ENCODE measurements at regions not wholly inside any gene's neighbourhood (a gene's known extent, or its start where the extent isn't known, plus 50 kb on each side); places are given as distances from the start of the nearest gene placed in this dataset.

DNA sequence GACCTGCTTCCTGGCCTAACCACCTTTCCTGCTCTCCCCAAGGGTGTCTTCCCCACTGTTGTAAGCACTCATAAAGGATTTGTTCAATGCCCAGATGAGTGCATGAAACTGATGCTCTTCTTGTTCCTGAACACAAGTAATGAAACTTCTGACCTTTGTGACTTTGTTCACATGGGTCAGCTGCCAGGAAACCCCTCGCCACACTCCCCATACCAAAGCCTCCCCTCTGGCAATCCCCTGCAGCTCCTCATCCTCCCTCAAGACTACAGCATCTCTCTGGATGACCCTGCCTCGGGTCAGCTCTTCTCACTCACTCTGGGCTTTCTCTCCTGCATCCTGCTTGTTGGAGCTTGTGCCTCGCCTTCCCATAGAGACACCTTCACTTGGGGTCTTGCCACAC is 72.2 kb upstream of the SPTLC1 start:
- DNase-seq (ENCODE audit: insufficient read length, low spot score) (no peak), FAIRE-seq (no peak)
- TF ChIP-seq POLR2A (IDR thresholded peaks at IDR 0.05; ENCODE audit: low read depth, low read length) (no peak), POLR2AphosphoS5 (IDR thresholded peaks at IDR 0.05; ENCODE audit: low read depth, low read length) (no peak), PAX5 (IDR thresholded peaks at IDR 0.05; ENCODE audit: insufficient read depth, low read length, severe bottlenecking) (no peak), POU2F2 (IDR thresholded peaks at IDR 0.05; ENCODE audit: low read depth, low read length) (no peak), TAF1 (IDR thresholded peaks at IDR 0.05; ENCODE audit: low read depth, low read length) (no peak), SPI1 (IDR thresholded peaks at IDR 0.05; ENCODE audit: low read depth, low read length) (no peak)

DNA sequence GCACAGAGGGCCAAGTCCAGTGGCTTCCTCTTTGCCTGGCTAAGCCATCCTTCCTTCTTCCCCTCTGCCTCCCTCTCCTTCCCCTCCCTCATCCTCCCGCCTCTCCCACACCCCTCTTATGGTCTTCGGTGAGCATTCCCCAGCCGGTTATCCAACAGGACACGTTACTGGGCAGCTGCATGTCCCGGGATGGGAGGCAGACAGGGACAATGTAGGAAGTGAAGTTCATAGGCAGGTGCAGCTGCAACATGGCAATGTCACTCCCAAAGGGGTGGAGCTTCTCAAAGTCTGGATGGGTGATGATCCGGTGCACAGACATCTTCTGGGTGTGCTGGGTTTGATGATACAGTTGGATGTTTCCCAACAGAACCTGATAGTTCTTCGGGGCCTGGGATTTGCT is 71.4 kb upstream of the SPTLC1 start:
- TF ChIP-seq PAX5 (IDR thresholded peaks at IDR 0.05; ENCODE audit: insufficient read depth, low read length, severe bottlenecking) (no peak), TAF1 (IDR thresholded peaks at IDR 0.05; ENCODE audit: low read depth, low read length) (no peak)
- DNase-seq (ENCODE audit: insufficient read length, low spot score) (no peak), FAIRE-seq (no peak)

DNA sequence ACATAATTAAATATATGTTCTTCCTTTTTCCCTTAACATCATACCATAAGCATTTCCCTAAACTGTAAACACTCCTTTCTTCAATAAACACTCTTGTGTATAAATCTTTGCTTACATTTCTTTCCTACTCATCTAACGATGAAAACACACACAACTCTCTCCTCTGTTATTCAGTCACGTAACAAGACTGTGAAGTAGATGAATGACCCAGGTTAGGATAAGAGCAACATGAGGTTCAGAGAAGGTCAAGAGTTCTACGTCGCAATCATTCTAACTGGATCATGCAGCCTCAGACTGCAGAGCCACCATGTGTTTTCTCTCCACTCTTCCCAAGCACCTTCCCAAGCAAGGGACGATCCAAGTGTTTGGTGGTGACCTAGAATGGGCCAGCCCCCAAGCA is 70.5 kb upstream of the SPTLC1 start:
- no peak for TF ChIP-seq PAX5 (IDR thresholded peaks at IDR 0.05; ENCODE audit: insufficient read depth, low read length, severe bottlenecking)
- no peak for TF ChIP-seq POU2F2 (IDR thresholded peaks at IDR 0.05; ENCODE audit: low read depth, low read length)
- no peak for TF ChIP-seq POLR2AphosphoS5 (IDR thresholded peaks at IDR 0.05; ENCODE audit: low read depth, low read length)
- TF ChIP-seq TAF1 (IDR thresholded peaks at IDR 0.05; ENCODE audit: low read depth, low read length): no peak
- no peak for TF ChIP-seq SPI1 (IDR thresholded peaks at IDR 0.05; ENCODE audit: low read depth, low read length)
- no peak for TF ChIP-seq POLR2A (IDR thresholded peaks at IDR 0.05; ENCODE audit: low read depth, low read length)
- no peak for DNase-seq (ENCODE audit: insufficient read length, low spot score)
- FAIRE-seq: no peak

DNA sequence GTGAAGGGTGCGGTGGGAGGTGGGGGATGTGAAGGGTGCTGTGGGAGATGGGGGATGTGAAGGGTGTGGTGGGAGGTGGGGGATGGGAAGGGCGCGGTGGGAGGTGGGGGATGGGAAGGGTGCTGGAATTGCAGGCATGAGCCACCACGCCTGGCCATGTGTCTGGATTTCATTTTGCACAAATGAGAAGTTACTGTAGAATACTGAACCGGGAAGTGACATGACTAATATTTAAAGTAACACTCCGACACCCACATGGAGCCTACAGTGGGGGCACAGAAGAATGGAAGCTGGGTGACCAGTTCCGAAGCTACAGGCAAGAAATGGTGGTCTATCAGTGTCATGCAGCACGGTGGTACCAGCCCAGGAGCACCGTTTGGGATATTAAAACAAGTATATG is 69.9 kb upstream of the SPTLC1 start:
- TF ChIP-seq POLR2AphosphoS5 (IDR thresholded peaks at IDR 0.05; ENCODE audit: low read depth, low read length): no peak
- no peak for TF ChIP-seq POU2F2 (IDR thresholded peaks at IDR 0.05; ENCODE audit: low read depth, low read length)
- no peak for TF ChIP-seq POLR2A (IDR thresholded peaks at IDR 0.05; ENCODE audit: low read depth, low read length)
- no peak for TF ChIP-seq PAX5 (IDR thresholded peaks at IDR 0.05; ENCODE audit: insufficient read depth, low read length, severe bottlenecking)
- TF ChIP-seq SPI1 (IDR thresholded peaks at IDR 0.05; ENCODE audit: low read depth, low read length): no peak
- TF ChIP-seq TAF1 (IDR thresholded peaks at IDR 0.05; ENCODE audit: low read depth, low read length): no peak
- no peak for FAIRE-seq
- DNase-seq (ENCODE audit: insufficient read length, low spot score): no peak

DNA sequence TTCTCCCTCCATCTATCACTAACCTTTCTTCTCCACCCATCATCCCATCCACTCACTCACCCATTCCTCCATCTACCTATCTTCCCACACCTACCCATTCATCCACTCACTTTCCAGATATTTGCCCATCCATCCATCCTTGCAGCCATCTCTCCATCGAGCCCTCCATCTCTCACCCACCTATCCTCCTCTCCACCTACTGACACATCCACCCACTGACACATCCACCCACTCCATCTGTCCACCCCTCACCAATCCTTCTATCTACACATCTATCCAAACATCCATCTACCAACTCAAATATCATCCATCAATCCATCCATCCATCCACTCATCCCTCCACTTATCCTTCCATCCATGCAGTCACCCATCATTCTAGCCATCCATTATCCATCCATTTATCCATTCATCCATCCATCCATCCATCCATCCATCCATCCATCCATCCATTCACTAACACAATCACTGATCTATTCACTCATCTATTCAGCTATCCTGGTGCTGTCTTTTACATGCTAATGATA is 68.9 kb upstream of the SPTLC1 start:
- FAIRE-seq (no peak), DNase-seq (ENCODE audit: insufficient read length, low spot score) (no peak)

DNA sequence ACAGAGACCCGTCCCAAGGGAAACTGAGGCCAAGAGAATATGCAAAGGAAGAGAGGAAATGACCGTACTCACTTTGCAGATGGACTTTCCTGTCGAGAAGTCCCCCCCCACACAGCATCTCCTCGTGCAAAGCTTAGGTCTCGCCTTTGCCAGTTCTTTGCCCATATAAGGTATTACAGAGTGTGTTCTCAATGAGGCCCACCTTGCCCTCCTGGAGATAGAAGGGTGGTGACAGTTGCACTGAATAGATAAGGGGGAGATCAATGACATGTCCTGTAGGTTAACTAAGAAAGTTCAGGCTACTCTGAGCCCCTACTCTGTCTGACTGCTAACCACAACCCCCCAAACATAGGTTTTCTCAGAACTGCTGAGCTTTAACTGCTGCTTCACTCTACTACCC is 68.2 kb upstream of the SPTLC1 start:
- DNase-seq (ENCODE audit: insufficient read length, low spot score) (no peak), FAIRE-seq (no peak)
- TF ChIP-seq POLR2A (IDR thresholded peaks at IDR 0.05; ENCODE audit: low read depth, low read length): no peak
- TF ChIP-seq TAF1 (IDR thresholded peaks at IDR 0.05; ENCODE audit: low read depth, low read length): no peak
- TF ChIP-seq POU2F2 (IDR thresholded peaks at IDR 0.05; ENCODE audit: low read depth, low read length): no peak
- TF ChIP-seq SPI1 (IDR thresholded peaks at IDR 0.05; ENCODE audit: low read depth, low read length): no peak
- no peak for TF ChIP-seq PAX5 (IDR thresholded peaks at IDR 0.05; ENCODE audit: insufficient read depth, low read length, severe bottlenecking)
- TF ChIP-seq POLR2AphosphoS5 (IDR thresholded peaks at IDR 0.05; ENCODE audit: low read depth, low read length): no peak

More for the DNA sequence above, 68.9 kb upstream of the SPTLC1 start:
- no peak for TF ChIP-seq TAF1 (IDR thresholded peaks at IDR 0.05; ENCODE audit: low read depth, low read length)
- TF ChIP-seq POU2F2 (IDR thresholded peaks at IDR 0.05; ENCODE audit: low read depth, low read length): no peak
- no peak for TF ChIP-seq PAX5 (IDR thresholded peaks at IDR 0.05; ENCODE audit: insufficient read depth, low read length, severe bottlenecking)
- TF ChIP-seq SPI1 (IDR thresholded peaks at IDR 0.05; ENCODE audit: low read depth, low read length): no peak

DNA sequence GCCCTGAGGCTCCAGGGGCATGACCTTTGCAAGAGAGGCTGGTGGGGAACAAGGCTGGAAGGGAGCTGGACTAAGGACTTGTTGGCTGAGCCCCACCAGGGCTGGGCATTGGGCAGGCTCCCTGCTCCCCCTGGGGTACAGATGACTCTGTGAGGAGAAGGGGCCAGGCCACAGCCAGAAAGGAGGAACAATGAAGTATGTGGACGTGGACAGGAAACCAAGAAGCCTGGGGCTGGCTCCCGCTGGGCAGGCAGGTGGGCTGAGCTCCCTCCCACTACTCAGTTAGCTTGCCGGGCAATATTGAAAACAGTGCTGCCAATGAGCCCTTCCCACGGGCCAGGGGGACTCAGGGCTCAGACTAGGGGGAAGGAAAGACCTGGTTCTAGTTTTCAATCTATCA is 66.1 kb upstream of the SPTLC1 start:
- FAIRE-seq (no peak), DNase-seq (ENCODE audit: insufficient read length, low spot score) (no peak)
- TF ChIP-seq POLR2AphosphoS5 (IDR thresholded peaks at IDR 0.05; ENCODE audit: low read depth, low read length) (no peak), SPI1 (IDR thresholded peaks at IDR 0.05; ENCODE audit: low read depth, low read length) (no peak), POU2F2 (IDR thresholded peaks at IDR 0.05; ENCODE audit: low read depth, low read length) (no peak), TAF1 (IDR thresholded peaks at IDR 0.05; ENCODE audit: low read depth, low read length) (no peak)

DNA sequence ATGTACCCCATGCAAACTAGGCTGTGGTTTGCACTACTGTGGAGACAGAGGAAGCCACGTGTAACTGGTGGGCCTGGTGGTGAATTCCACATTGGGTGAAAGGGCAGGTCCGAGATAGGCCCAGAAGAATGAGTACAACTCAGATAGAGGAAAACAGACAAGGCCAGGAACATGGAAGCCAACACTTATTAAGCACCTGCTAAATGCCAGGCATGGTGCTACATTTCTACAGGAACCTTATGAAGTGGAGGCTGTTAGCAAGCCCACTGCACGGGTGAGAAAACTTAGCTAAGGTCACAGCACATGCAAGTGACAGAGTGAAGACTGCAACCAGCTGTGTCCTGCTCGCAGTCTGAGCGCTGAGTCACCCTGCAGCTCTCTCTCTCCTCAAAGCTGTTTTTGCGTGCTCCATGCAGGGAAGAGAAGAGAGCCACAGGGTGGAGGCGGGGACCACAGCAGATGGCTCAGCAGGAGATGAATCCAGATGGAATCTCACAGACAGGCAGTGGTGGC is 65.5 kb upstream of the SPTLC1 start:
- no peak for DNase-seq (ENCODE audit: insufficient read length, low spot score)
- no peak for FAIRE-seq

DNA sequence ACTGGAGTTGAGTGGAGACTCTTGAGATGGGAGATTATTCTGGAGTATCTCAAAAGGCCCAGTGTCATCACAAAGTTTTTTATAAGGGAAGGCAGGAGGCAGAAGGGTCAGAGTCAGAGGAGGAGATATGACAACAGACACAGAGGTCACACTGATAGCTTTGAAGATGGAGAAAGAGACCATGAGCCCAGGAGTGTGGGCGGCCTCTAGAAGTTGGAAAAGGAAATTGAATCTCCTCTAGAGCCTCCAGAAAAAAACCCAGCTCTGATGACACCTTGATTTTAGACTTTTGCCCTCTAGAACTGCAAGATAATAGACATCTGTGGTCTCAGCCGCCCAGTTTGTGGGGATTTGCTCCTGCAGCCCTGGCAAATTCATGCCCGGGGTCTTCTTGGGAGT is 64.8 kb upstream of the SPTLC1 start:
- FAIRE-seq (no peak), DNase-seq (ENCODE audit: insufficient read length, low spot score) (no peak)
- TF ChIP-seq SPI1 (IDR thresholded peaks at IDR 0.05; ENCODE audit: low read depth, low read length): no peak

More for the DNA sequence above, 65.5 kb upstream of the SPTLC1 start:
- no peak for TF ChIP-seq POLR2A (IDR thresholded peaks at IDR 0.05; ENCODE audit: low read depth, low read length)
- TF ChIP-seq POLR2AphosphoS5 (IDR thresholded peaks at IDR 0.05; ENCODE audit: low read depth, low read length): no peak
- TF ChIP-seq PAX5 (IDR thresholded peaks at IDR 0.05; ENCODE audit: insufficient read depth, low read length, severe bottlenecking): no peak
- TF ChIP-seq TAF1 (IDR thresholded peaks at IDR 0.05; ENCODE audit: low read depth, low read length): no peak

DNA sequence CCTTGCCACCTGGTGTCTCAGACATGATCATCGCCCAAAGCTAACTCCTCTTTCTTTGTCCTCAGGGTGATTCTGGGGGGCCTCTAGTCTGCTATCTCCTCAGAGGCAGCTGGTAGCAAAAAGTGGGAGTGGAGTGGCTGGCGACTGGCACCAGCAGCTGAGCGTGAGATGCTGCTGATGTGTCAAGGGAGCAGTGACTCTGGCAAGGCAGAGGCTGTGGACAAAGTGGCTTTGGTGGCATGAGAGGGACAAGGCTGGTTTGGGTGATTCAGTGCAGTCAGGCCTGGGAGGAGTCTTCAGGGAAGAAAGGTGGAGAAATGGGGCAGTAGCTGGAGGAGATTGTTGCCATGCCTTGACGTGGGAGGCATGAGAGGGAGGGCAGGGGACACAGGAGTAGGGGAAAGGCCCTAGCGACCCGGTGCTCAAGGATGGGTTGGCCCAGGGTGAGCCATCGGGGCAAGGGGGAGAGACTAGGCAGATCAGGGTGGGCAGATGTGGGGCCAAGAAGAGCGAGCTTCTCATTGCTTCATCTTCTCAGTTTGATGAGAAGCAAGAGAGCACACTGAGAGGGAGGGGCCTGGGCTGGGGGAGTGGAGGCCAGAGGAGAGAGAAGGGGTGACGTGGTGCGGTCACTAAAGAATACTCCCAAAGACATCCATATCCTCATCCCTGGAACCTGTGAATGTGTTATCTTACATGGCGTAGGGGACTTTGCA is 64.2 kb upstream of the SPTLC1 start:
- FAIRE-seq (no peak), DNase-seq (ENCODE audit: insufficient read length, low spot score) (no peak)
- no peak for TF ChIP-seq PAX5 (IDR thresholded peaks at IDR 0.05; ENCODE audit: insufficient read depth, low read length, severe bottlenecking)
- TF ChIP-seq TAF1 (IDR thresholded peaks at IDR 0.05; ENCODE audit: low read depth, low read length): no peak
- no peak for TF ChIP-seq SPI1 (IDR thresholded peaks at IDR 0.05; ENCODE audit: low read depth, low read length)
- TF ChIP-seq POLR2A (IDR thresholded peaks at IDR 0.05; ENCODE audit: low read depth, low read length): no peak
- no peak for TF ChIP-seq POLR2AphosphoS5 (IDR thresholded peaks at IDR 0.05; ENCODE audit: low read depth, low read length)
- no peak for TF ChIP-seq POU2F2 (IDR thresholded peaks at IDR 0.05; ENCODE audit: low read depth, low read length)
